ENCODE measurements at regions not wholly inside any gene's neighbourhood (a gene's known extent, or its start where the extent isn't known, plus 50 kb on each side); places are given as distances from the start of the nearest gene placed in this dataset.

- intact Hi-C loops (cut with DNase I), result loop anchor here in 1 of 4 donors (5.0 kb wide), 1 partner anchor 425 kb away; no protein-coding TSS in a partner anchor
- TF ChIP-seq POLR2A (IDR thresholded peaks at IDR 0.05), result no peak
- no peak for TF ChIP-seq EP300 (IDR thresholded peaks at IDR 0.05)
- TF ChIP-seq CTCF (IDR thresholded peaks at IDR 0.05), result no peak
- Histone ChIP-seq H3K4me3 (no peak overlapping the region), H3K27me3 (no peaks in the 10 kb centered on the region), H3K9me3 (no peaks in the 10 kb centered on the region), H3K36me3 (no peaks in the 10 kb centered on the region), H3K4me1 (ENCODE audit: insufficient read depth) (no peaks in the 10 kb centered on the region), H3K27ac (no peak overlapping the region)
- WGBS, 3 donors, result 52 to 65% (median 57%) methylated on average over 4 of the region's 4 CpGs
- no peak for DNase-seq
Observed at GRCh38 chr12:12017798-12018197, 52.9 kb upstream of the BCL2L14 start.

GRCh38 chr12:12018454-12018853 lies 52.3 kb upstream of the BCL2L14 start:
- H3K27ac ChIP-seq, result no peak overlapping the region
- no peak for DNase-seq
- no peaks in the 10 kb centered on the region for H3K36me3 ChIP-seq
- H3K9me3 ChIP-seq, result no peaks in the 10 kb centered on the region
- no peaks in the 10 kb centered on the region for H3K4me1 ChIP-seq (ENCODE audit: insufficient read depth)
- 57 to 68% (median 59%) methylated on average over 8 of the region's 8 CpGs for WGBS, 3 donors
- H3K4me3 ChIP-seq, result no peak overlapping the region
- intact Hi-C loops (cut with DNase I), result loop anchor here in 1 of 4 donors (5.0 kb wide), 1 partner anchor 426 kb away; no protein-coding TSS in a partner anchor
- no peaks in the 10 kb centered on the region for H3K27me3 ChIP-seq
- TF ChIP-seq CTCF (IDR thresholded peaks at IDR 0.05) (no peak), EP300 (IDR thresholded peaks at IDR 0.05) (no peak), POLR2A (IDR thresholded peaks at IDR 0.05) (no peak)

- WGBS, 3 donors, result 93 to 96% (median 94%) methylated on average over 9 of the region's 9 CpGs
- H3K27ac ChIP-seq, result no peak overlapping the region
- no peaks in the 10 kb centered on the region for H3K9me3 ChIP-seq
- TF ChIP-seq POLR2A (IDR thresholded peaks at IDR 0.05), result no peak
- TF ChIP-seq CTCF (IDR thresholded peaks at IDR 0.05), result no peak
- no peak for TF ChIP-seq EP300 (IDR thresholded peaks at IDR 0.05)
- no peaks in the 10 kb centered on the region for H3K4me1 ChIP-seq (ENCODE audit: insufficient read depth)
- no peak overlapping the region for H3K4me3 ChIP-seq
- H3K36me3 ChIP-seq, result no peaks in the 10 kb centered on the region
- H3K27me3 ChIP-seq, result no peaks in the 10 kb centered on the region
- intact Hi-C loops (cut with DNase I), result loop anchor here in 1 of 4 donors (5.0 kb wide), 1 partner anchor 428 kb away; no protein-coding TSS in a partner anchor
- DNase-seq, result no peak
Observed at GRCh38 chr12:12019881-12020280, 50.9 kb upstream of the BCL2L14 start.

DNA sequence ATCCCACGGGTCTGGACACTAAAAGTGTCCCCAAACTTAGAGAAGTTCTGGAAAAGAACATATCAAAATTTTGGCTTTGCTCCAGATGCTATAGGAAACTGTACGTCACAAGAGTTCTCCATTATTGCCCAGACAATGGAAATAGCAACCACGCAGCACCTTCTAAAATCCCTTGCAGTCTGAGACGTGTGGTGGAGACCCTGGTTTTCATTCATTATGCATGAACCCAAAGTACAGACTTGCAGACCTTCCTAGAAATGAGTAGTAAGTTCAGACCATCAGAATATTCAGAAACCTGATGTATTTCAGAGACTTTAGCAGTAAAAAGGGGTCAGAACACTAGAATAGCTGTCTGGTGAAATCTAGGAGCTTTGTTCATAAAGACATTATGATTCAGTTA lies 50.0 kb upstream of the BCL2L14 start:
- H3K36me3 ChIP-seq, result no peaks in the 10 kb centered on the region

More for the DNA sequence above, 50.0 kb upstream of the BCL2L14 start:
- Histone ChIP-seq H3K4me1 (ENCODE audit: insufficient read depth) (no peaks in the 10 kb centered on the region), H3K27ac (no peak overlapping the region), H3K4me3 (no peak overlapping the region), H3K9me3 (no peaks in the 10 kb centered on the region), H3K27me3 (no peaks in the 10 kb centered on the region)
- no peak for DNase-seq
- intact Hi-C loops (cut with DNase I), result no loop called here
- 76 to 86% (median 79%) methylated on average over 4 of the region's 4 CpGs for WGBS, 3 donors
- TF ChIP-seq POLR2A (IDR thresholded peaks at IDR 0.05) (no peak), EP300 (IDR thresholded peaks at IDR 0.05) (no peak), CTCF (IDR thresholded peaks at IDR 0.05) (no peak)

Measured in ovary (tissue), 7 donors.